ENCODE measurements at regions not wholly inside any gene's neighbourhood (a gene's known extent, or its start where the extent isn't known, plus 50 kb on each side); places are given as distances from the start of the nearest gene placed in this dataset.

DNA sequence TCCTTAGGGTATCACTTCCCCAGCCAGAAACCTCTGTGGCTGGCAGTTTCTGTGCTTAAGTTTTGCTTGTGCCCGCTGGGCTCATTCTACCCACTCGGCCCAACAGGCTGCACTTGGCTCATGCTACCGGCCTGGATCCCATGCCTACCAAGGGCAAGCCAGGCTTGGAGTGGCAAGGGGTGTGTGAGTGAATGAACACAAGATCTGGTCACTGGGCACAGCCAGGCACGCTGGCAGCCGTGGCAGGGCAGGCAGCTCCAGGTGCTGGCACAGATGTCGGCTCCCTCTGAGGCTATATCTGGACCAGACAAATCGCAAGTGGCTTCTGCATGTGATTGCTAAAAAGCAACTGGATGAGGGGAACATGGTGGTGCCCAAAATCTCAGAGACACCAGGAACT, 740.5 kb upstream of the B3GALT2 start:
- TF ChIP-seq, protein P1, sequence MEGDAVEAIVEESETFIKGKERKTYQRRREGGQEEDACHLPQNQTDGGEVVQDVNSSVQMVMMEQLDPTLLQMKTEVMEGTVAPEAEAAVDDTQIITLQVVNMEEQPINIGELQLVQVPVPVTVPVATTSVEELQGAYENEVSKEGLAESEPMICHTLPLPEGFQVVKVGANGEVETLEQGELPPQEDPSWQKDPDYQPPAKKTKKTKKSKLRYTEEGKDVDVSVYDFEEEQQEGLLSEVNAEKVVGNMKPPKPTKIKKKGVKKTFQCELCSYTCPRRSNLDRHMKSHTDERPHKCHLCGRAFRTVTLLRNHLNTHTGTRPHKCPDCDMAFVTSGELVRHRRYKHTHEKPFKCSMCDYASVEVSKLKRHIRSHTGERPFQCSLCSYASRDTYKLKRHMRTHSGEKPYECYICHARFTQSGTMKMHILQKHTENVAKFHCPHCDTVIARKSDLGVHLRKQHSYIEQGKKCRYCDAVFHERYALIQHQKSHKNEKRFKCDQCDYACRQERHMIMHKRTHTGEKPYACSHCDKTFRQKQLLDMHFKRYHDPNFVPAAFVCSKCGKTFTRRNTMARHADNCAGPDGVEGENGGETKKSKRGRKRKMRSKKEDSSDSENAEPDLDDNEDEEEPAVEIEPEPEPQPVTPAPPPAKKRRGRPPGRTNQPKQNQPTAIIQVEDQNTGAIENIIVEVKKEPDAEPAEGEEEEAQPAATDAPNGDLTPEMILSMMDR (IDR thresholded peaks at IDR 0.05) = no peak
- TF ChIP-seq POLR2A (IDR thresholded peaks at IDR 0.05) = no peak

All from heart left ventricle (tissue), 13 donors.